ENCODE measurements at regions not wholly inside any gene's neighbourhood (a gene's known extent, or its start where the extent isn't known, plus 50 kb on each side); places are given as distances from the start of the nearest gene placed in this dataset.

DNA sequence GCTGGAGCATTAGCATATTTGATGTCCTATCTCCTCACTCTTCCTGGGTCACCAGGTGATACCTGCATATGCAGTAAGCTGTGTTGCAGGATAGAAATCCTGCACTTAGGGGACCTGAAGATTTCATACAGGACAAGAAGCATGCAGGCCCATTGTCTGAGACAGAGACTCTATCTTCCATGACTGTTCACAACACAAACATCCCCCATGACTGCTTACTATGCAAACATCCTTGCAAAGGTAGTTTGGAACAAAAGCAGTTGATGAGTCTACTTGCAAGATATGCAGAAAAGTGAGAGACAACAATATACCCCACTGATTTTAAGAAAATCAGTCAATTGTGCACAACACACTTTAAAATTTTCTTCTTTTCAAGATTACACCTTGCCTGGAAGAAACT, 108.6 kb upstream of the ZEB2 start (continued):
- TF ChIP-seq, protein P1, sequence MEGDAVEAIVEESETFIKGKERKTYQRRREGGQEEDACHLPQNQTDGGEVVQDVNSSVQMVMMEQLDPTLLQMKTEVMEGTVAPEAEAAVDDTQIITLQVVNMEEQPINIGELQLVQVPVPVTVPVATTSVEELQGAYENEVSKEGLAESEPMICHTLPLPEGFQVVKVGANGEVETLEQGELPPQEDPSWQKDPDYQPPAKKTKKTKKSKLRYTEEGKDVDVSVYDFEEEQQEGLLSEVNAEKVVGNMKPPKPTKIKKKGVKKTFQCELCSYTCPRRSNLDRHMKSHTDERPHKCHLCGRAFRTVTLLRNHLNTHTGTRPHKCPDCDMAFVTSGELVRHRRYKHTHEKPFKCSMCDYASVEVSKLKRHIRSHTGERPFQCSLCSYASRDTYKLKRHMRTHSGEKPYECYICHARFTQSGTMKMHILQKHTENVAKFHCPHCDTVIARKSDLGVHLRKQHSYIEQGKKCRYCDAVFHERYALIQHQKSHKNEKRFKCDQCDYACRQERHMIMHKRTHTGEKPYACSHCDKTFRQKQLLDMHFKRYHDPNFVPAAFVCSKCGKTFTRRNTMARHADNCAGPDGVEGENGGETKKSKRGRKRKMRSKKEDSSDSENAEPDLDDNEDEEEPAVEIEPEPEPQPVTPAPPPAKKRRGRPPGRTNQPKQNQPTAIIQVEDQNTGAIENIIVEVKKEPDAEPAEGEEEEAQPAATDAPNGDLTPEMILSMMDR (conservative IDR thresholded peaks at IDR 0.05; ENCODE audit: low read depth in 2 of 2) = no peak
- TF ChIP-seq, protein P2, sequence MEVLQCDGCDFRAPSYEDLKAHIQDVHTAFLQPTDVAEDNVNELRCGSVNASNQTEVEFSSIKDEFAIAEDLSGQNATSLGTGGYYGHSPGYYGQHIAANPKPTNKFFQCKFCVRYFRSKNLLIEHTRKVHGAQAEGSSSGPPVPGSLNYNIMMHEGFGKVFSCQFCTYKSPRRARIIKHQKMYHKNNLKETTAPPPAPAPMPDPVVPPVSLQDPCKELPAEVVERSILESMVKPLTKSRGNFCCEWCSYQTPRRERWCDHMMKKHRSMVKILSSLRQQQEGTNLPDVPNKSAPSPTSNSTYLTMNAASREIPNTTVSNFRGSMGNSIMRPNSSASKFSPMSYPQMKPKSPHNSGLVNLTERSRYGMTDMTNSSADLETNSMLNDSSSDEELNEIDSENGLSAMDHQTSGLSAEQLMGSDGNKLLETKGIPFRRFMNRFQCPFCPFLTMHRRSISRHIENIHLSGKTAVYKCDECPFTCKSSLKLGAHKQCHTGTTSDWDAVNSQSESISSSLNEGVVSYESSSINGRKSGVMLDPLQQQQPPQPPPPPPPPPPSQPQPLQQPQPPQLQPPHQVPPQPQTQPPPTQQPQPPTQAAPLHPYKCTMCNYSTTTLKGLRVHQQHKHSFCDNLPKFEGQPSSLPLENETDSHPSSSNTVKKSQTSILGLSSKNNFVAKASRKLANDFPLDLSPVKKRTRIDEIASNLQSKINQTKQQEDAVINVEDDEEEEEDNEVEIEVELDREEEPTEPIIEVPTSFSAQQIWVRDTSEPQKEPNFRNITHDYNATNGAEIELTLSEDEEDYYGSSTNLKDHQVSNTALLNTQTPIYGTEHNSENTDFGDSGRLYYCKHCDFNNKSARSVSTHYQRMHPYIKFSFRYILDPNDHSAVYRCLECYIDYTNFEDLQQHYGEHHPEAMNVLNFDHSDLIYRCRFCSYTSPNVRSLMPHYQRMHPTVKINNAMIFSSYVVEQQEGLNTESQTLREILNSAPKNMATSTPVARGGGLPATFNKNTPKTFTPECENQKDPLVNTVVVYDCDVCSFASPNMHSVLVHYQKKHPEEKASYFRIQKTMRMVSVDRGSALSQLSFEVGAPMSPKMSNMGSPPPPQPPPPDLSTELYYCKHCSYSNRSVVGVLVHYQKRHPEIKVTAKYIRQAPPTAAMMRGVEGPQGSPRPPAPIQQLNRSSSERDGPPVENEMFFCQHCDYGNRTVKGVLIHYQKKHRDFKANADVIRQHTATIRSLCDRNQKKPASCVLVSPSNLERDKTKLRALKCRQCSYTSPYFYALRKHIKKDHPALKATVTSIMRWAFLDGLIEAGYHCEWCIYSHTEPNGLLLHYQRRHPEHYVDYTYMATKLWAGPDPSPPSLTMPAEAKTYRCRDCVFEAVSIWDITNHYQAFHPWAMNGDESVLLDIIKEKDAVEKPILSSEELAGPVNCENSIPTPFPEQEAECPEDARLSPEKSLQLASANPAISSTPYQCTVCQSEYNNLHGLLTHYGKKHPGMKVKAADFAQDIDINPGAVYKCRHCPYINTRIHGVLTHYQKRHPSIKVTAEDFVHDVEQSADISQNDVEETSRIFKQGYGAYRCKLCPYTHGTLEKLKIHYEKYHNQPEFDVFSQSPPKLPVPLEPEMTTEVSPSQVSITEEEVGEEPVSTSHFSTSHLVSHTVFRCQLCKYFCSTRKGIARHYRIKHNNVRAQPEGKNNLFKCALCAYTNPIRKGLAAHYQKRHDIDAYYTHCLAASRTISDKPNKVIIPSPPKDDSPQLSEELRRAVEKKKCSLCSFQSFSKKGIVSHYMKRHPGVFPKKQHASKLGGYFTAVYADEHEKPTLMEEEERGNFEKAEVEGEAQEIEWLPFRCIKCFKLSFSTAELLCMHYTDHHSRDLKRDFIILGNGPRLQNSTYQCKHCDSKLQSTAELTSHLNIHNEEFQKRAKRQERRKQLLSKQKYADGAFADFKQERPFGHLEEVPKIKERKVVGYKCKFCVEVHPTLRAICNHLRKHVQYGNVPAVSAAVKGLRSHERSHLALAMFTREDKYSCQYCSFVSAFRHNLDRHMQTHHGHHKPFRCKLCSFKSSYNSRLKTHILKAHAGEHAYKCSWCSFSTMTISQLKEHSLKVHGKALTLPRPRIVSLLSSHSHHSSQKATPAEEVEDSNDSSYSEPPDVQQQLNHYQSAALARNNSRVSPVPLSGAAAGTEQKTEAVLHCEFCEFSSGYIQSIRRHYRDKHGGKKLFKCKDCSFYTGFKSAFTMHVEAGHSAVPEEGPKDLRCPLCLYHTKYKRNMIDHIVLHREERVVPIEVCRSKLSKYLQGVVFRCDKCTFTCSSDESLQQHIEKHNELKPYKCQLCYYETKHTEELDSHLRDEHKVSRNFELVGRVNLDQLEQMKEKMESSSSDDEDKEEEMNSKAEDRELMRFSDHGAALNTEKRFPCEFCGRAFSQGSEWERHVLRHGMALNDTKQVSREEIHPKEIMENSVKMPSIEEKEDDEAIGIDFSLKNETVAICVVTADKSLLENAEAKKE (CRISPR knock-in tag; IDR thresholded peaks at IDR 0.05) = no peak
- TF ChIP-seq POLR2AphosphoS5 (IDR thresholded peaks at IDR 0.05; ENCODE audit: low read depth) = no peak
- TF ChIP-seq, protein P3, sequence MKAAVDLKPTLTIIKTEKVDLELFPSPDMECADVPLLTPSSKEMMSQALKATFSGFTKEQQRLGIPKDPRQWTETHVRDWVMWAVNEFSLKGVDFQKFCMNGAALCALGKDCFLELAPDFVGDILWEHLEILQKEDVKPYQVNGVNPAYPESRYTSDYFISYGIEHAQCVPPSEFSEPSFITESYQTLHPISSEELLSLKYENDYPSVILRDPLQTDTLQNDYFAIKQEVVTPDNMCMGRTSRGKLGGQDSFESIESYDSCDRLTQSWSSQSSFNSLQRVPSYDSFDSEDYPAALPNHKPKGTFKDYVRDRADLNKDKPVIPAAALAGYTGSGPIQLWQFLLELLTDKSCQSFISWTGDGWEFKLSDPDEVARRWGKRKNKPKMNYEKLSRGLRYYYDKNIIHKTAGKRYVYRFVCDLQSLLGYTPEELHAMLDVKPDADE (IDR thresholded peaks at IDR 0.05) = no peak

DNA sequence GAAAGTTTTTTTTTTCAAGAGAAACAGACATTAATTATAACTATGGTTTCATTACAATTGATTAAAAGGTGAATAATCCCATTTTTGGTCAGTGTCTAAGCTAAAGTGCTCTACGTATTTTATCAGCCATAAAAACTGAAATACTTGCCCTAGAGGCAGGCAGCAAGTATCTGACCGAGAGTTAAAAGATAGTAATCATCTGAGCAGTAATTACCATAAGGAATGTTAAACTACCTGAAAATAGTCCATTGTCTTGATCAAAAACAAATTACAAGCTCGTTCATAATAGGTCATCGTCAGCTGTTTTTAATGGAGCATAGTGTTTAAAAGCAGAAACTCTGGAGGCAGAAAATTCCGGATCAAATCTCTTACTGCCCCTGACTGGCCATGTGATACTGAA, 105.7 kb upstream of the ZEB2 start:
- H3K27me3 Mint-ChIP-seq (ENCODE audit: insufficient read depth, low read depth, poor library complexity) = peaks cover 3% of the 10 kb centered on the region
- peaks cover 11% of the 10 kb centered on the region; the same call in 2 of the 3 replicates for H3K9me3 Mint-ChIP-seq
- Histone ChIP-seq H3K27ac (ENCODE audit: low read depth) (no peak overlapping the region), H3K4me1 (ENCODE audit: insufficient read depth) (no peaks in the 10 kb centered on the region), H3K79me2 (replicated peaks; ENCODE audit: insufficient read depth) (no peaks in the 10 kb centered on the region), H2AFZ (no peak overlapping the region), H3K9me2 (ENCODE audit: insufficient read depth) (peaks cover 7% of the 10 kb centered on the region; the same call in 1 of the 2 replicates), H3F3A (replicated peaks; ENCODE audit: low read depth) (no peaks in the 10 kb centered on the region), H4K20me1 (replicated peaks; ENCODE audit: insufficient read depth) (no peaks in the 10 kb centered on the region), H3K4me3 (no peak overlapping the region), H3K27me3 (ENCODE audit: insufficient read depth) (no peaks in the 10 kb centered on the region), H3K4me2 (no peak overlapping the region), H3K36me3 (ENCODE audit: insufficient read depth) (no peaks in the 10 kb centered on the region)
- DNase-seq (ENCODE audit: low spot score) (no peak), ATAC-seq (no peak)
- H3K27ac Mint-ChIP-seq = no peak overlapping the region
- TF ChIP-seq, protein P4, sequence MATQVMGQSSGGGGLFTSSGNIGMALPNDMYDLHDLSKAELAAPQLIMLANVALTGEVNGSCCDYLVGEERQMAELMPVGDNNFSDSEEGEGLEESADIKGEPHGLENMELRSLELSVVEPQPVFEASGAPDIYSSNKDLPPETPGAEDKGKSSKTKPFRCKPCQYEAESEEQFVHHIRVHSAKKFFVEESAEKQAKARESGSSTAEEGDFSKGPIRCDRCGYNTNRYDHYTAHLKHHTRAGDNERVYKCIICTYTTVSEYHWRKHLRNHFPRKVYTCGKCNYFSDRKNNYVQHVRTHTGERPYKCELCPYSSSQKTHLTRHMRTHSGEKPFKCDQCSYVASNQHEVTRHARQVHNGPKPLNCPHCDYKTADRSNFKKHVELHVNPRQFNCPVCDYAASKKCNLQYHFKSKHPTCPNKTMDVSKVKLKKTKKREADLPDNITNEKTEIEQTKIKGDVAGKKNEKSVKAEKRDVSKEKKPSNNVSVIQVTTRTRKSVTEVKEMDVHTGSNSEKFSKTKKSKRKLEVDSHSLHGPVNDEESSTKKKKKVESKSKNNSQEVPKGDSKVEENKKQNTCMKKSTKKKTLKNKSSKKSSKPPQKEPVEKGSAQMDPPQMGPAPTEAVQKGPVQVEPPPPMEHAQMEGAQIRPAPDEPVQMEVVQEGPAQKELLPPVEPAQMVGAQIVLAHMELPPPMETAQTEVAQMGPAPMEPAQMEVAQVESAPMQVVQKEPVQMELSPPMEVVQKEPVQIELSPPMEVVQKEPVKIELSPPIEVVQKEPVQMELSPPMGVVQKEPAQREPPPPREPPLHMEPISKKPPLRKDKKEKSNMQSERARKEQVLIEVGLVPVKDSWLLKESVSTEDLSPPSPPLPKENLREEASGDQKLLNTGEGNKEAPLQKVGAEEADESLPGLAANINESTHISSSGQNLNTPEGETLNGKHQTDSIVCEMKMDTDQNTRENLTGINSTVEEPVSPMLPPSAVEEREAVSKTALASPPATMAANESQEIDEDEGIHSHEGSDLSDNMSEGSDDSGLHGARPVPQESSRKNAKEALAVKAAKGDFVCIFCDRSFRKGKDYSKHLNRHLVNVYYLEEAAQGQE (IDR thresholded peaks at IDR 0.05; ENCODE audit: unreplicated experiment) = no peak
- no peak for TF ChIP-seq ZNF331 (CRISPR knock-in tag; IDR thresholded peaks at IDR 0.05; ENCODE audit: low read depth)
- no peak for TF ChIP-seq NANOG (IDR thresholded peaks at IDR 0.05; ENCODE audit: borderline replicate concordance)
- no peak overlapping the region for H3K4me3 Mint-ChIP-seq
- peaks cover 10% of the 10 kb centered on the region; the same call in 2 of the 3 replicates for H3K36me3 Mint-ChIP-seq (ENCODE audit: low read depth)
- H3K4me1 Mint-ChIP-seq = peaks cover 17% of the 10 kb centered on the region

Data from GM23338 (cell line).